Panc1 (cell line): ENCODE measurements at regions not wholly inside any gene's neighbourhood (a gene's known extent, or its start where the extent isn't known, plus 50 kb on each side); places are given as distances from the start of the nearest gene placed in this dataset.

ENCODE experiments used
- CTCF ChIP-seq: fragments of 450-650 bp; IDR thresholded peaks from 2 replicates; pipeline ENCODE4 v1.5.1; 2017; ENCODE audit warnings: mild to moderate bottlenecking
- POLR2AphosphoS5 ChIP-seq: IDR thresholded peaks from 2 replicates; pipeline ENCODE4 v1.6.1; 2012; ENCODE audit warnings: mild to moderate bottlenecking, low read depth, low read length, moderate library complexity
- SIN3A ChIP-seq: IDR thresholded peaks from 2 replicates; pipeline ENCODE4 v1.6.1; 2012; ENCODE audit warnings: low read depth, mild to moderate bottlenecking, low read length, moderate library complexity, borderline replicate concordance; ENCODE audit not compliant: insufficient read depth
- TCF7L2 ChIP-seq: IDR thresholded peaks from 2 replicates; pipeline ENCODE4 v1.6.1; 2011; ENCODE audit warnings: mild to moderate bottlenecking, low read depth, low read length, inconsistent platforms
- TF ChIP-seq, protein P1 (sequence below), 2 experiments: IDR thresholded peaks; 2 replicates each; pipeline ENCODE4 v1.6.1; 2011 to 2012; ENCODE audit warnings: low read depth in 2 of 2, control low read depth in 1 of 2, low read length in 1 of 2, mild to moderate bottlenecking in 1 of 2, moderate library complexity in 1 of 2; ENCODE audit not compliant: insufficient read depth in 1 of 2

DNA sequence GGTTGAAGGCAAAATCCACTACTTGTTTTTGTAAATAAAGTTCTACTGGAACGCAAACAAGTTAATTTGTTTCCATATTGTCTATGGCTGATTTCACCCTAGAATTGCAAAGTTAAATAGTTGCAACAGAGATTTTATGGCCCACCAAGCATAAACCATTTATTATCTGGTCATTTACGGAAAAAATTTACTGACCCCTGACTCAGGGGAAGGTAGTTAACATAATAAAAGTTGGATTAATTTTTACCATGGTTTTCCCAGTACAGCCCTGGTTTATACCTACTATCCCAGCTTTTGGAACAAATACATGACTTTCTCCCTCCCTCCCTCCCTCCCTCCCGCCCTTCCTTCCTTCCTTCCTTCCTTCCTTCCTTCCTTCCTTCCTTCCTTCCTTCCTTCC, 588.9 kb upstream of the TMEFF2 start:
- TF ChIP-seq CTCF: no peak
- no peak for TF ChIP-seq TCF7L2
- TF ChIP-seq SIN3A: no peak
- TF ChIP-seq, protein P1, sequence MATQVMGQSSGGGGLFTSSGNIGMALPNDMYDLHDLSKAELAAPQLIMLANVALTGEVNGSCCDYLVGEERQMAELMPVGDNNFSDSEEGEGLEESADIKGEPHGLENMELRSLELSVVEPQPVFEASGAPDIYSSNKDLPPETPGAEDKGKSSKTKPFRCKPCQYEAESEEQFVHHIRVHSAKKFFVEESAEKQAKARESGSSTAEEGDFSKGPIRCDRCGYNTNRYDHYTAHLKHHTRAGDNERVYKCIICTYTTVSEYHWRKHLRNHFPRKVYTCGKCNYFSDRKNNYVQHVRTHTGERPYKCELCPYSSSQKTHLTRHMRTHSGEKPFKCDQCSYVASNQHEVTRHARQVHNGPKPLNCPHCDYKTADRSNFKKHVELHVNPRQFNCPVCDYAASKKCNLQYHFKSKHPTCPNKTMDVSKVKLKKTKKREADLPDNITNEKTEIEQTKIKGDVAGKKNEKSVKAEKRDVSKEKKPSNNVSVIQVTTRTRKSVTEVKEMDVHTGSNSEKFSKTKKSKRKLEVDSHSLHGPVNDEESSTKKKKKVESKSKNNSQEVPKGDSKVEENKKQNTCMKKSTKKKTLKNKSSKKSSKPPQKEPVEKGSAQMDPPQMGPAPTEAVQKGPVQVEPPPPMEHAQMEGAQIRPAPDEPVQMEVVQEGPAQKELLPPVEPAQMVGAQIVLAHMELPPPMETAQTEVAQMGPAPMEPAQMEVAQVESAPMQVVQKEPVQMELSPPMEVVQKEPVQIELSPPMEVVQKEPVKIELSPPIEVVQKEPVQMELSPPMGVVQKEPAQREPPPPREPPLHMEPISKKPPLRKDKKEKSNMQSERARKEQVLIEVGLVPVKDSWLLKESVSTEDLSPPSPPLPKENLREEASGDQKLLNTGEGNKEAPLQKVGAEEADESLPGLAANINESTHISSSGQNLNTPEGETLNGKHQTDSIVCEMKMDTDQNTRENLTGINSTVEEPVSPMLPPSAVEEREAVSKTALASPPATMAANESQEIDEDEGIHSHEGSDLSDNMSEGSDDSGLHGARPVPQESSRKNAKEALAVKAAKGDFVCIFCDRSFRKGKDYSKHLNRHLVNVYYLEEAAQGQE (IDR thresholded peaks at IDR 0.05; ENCODE audit: insufficient read depth in 1 of 2, low read depth in 2 of 2, low read length in 1 of 2): no peak
- TF ChIP-seq POLR2AphosphoS5: no peak
